ENCODE measurements at regions not wholly inside any gene's neighbourhood (a gene's known extent, or its start where the extent isn't known, plus 50 kb on each side); places are given as distances from the start of the nearest gene placed in this dataset.

GRCh38 chr11:98307827-98308491 is 712.8 kb upstream of the CNTN5 start:
- no peak for TF ChIP-seq EZH2 (IDR thresholded peaks at IDR 0.05; ENCODE audit: low read length)
- no peak for TF ChIP-seq CTCF (optimal IDR thresholded peaks at IDR 0.05 in 1 of 3, IDR thresholded peaks at IDR 0.05 in 1 of 3, conservative IDR thresholded peaks at IDR 0.05 in 1 of 3; ENCODE audit: extremely low read depth in 1 of 3, insufficient read depth in 2 of 3, low read length in 3 of 3)
